Skeletal muscle cell (primary cell): ENCODE measurements at regions not wholly inside any gene's neighbourhood (a gene's known extent, or its start where the extent isn't known, plus 50 kb on each side); places are given as distances from the start of the nearest gene placed in this dataset.

Source experiments
- DNase-seq: peaks from one replicate; pipeline ENCODE4 v3.0.0-alpha.2; 2010; ENCODE audit warnings: low read depth
- H3K4me3 ChIP-seq: 2 replicates; pipeline ENCODE4 v1.5.1; 2011; ENCODE audit warnings: low read depth, mild to moderate bottlenecking, control low read depth, low read length, moderate library complexity

- no peak for DNase-seq
- no peak overlapping the region for H3K4me3 ChIP-seq
Measured at GRCh38 chr5:173531863-173532262, 84.6 kb downstream of the BOD1 start.

GRCh38 chr5:173530547-173530946, 85.9 kb downstream of the BOD1 start:
- no peak for DNase-seq

DNA sequence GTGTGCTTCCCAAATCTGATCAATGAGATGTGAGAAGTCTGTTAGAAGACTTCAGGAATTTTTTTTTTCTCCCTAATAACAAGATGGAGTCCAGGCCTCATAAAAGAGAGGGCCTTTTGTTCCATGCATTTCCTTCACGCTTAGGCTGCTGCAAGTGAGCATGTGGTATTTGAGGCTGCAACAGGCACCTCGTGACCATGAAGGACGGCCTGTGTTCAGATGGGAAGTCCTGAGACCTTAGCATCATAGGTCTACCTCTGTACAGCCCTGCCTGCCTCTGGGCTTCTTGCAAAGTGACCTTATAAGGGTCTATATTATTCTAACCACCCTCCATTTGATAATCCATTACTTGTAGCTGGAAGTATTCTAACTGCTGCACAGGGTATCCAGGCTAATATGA, 86.6 kb downstream of the BOD1 start:
- H3K4me3 ChIP-seq: no peak overlapping the region
- DNase-seq: no peak

More at GRCh38 chr5:173530547-173530946, 85.9 kb downstream of the BOD1 start:
- no peak overlapping the region for H3K4me3 ChIP-seq

- no peak overlapping the region for H3K4me3 ChIP-seq
- DNase-seq: no peak
Measured at GRCh38 chr5:173527671-173528070, 88.8 kb downstream of the BOD1 start.

DNA sequence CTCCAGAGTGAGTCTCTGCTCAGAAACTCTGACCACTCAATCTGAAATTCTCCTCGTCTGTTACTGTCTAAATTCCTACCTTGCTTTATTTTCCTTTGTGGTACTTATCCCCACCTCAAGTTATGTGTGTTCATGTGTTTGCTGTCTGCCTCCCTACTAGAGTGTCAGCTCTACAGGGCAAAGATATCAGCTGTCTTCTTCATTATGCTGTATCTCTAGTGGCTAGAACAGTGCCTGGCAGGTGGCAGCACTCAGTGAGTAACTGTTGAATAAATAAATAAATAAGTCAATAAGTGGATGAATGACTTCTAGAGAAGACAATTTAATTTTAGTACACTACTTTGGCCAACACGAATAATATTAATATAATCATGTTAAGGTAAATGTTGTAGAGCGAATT, 92.3 kb downstream of the BOD1 start:
- no peak for DNase-seq
- no peak overlapping the region for H3K4me3 ChIP-seq

DNA sequence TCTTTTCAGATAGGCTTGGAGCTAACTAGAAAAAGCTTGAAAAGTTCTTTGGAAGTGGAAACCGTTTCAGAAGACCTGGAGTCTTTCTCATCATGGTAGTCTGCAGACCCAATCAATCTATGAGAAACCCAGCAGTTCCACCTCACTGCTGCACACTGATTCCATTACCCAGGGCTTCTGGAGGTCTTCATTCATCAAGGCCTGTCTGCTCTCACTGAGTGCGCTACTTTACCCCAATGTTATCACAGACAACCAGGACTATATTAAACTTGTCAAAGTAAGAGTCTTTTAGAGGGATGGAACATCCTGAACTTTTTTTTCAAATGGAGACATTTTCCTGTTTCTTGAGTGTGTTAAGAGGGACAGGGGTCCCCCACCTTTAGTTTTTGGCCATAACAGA, 93.1 kb downstream of the BOD1 start:
- no peak for DNase-seq
- H3K4me3 ChIP-seq: no peak overlapping the region

DNA sequence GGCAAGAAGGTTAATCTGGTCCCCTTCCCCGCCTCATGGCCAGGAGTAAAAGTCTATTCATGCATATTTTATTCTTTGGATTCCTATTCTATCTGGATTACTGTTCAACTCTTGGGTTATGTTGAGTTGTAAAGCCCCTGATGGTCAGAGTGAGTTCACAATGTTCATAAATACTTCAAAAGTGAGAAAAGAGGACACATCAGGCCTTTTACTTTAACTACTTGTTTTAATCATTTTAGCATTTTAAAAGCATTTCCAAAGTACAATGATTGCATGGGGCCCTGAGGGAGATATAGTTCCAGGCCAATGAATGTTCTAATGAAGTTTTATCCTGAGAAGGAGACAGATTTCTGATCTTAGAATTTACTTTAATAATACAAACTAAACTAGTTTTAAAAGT, 93.9 kb downstream of the BOD1 start:
- H3K4me3 ChIP-seq: no peak overlapping the region
- no peak for DNase-seq

GRCh38 chr5:173518856-173519255, 97.6 kb downstream of the BOD1 start:
- no peak overlapping the region for H3K4me3 ChIP-seq
- DNase-seq: no peak

- H3K4me3 ChIP-seq: no peak overlapping the region
- DNase-seq: no peak
Measured at GRCh38 chr5:173517648-173518047, 98.8 kb downstream of the BOD1 start.

DNA sequence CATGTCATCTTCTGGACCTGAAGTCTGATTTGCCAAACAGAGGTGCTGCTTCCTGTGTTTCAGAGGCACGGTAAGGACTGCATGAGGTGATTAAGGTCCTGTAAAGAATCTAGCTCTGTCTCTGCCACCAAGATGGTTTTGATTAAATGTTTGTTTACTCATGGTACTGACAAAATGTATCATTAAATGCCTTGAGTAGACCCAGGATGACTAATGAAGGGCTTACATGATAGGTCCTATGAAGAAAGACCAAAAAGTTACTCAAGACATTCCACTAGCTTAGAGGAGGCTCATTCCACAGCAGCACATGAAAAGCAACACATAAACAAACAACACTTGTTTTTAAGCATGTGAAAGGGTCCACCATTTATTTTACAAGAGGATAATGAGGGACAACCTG, 100.9 kb downstream of the BOD1 start:
- DNase-seq: peak; percentile 72
- H3K4me3 ChIP-seq: no peak overlapping the region

DNA sequence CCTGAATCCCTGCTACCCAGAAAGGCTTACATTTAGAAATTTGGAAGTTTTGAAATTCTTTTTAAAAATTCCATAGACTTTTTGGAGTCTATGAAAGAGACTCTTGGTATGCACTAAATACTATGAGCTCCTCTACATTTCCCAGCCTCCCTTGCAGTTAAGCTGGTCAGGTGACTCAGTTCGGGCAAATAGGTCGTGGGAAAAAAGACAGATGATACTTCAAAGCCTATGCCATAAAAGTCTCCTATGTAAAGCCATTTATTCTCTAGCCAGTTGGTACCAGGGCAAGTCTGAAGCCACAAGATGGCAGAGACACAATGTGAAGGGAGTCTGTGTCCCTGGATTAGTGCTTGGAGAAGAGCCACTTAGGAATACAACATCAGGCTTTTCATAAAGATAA, 101.8 kb downstream of the BOD1 start:
- no peak for DNase-seq
- no peak overlapping the region for H3K4me3 ChIP-seq

GRCh38 chr5:173513521-173513991, 102.9 kb downstream of the BOD1 start:
- H3K4me3 ChIP-seq: no peak overlapping the region
- DNase-seq: no peak

DNA sequence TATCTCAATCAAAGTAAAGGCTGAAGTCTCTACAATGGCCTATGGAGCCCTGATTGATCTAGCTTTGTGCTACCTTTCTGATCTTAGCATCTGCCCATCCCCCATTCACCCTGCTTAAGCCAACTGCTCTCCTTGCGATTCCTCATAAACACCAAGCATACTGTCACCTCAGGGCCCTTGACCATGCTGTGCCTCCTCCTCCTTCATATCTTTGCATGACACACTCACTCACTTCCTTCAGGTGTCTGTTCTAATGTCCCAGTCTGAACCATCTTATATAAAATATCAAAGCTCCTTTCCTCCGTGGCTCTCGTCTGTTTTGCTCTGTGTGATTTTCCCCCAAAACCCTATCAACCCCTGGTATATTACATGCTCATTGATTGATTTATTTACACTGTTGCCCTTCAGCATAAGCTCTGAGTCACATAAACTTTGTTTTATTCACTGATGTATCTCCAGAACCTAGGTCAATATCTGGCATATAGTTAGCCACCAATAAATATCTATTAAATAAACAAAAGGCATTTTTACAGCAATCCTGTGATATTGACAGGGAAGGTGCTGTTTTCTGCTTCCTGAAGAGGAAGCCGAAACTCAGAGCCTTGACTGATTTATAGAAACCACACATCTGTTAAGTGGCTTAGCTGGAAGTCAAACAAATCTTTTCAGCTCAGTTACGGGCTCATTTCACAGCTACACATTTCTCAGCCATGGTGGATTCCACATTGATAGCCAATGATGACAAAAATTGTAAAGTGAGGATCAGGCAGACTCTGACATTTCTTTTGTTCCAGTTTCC, 103.6 kb downstream of the BOD1 start:
- H3K4me3 ChIP-seq: no peak overlapping the region
- no peak for DNase-seq

- no peak overlapping the region for H3K4me3 ChIP-seq
- no peak for DNase-seq
Measured at GRCh38 chr5:173509060-173509459, 107.4 kb downstream of the BOD1 start.

GRCh38 chr5:173507171-173507570, 109.3 kb downstream of the BOD1 start:
- DNase-seq: no peak
- H3K4me3 ChIP-seq: no peak overlapping the region

- DNase-seq: no peak
- no peak overlapping the region for H3K4me3 ChIP-seq
Measured at GRCh38 chr5:173505634-173506033, 110.8 kb downstream of the BOD1 start.

DNA sequence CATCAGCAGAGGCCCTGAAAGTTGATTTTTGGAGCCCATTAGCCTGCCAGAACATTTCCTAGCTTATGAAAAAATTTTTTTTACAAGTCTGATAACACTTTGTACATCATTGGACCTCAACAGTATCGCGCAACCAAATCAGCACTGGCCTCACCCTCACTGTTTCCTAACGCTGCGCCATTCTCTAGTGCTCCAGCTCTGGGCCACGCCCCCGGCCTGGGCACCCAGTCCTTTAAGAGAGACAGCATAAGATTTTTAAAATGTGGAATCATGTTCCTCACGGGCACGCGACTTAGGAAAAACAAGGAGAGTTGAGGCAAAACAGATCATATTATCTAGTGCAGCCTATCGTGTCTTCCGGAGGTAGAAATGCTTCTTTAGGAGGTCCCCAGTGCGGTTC, 114.5 kb downstream of the BOD1 start:
- DNase-seq: no peak
- H3K4me3 ChIP-seq: no peak overlapping the region

DNA sequence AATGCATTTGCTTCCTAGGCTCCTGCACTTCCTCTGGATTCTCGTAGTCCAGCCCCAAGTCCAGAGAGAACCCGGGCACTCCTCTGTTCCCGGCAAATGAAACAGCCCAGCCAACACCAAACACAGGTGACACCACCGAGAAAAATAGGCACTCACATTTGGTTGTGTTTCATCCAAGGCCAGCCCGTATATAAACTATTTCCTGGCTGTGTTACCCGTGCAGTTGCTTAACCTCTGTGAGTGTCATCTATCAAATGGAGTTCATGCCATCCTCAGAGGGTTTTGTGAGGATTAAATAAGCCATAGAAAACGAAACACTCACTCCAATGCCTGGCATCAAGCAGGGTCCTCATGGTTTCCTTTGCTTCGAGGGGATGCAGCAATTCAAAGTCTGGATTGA, 115.2 kb downstream of the BOD1 start:
- DNase-seq: no peak
- no peak overlapping the region for H3K4me3 ChIP-seq

GRCh38 chr5:173500213-173500560, 116.3 kb downstream of the BOD1 start:
- no peak overlapping the region for H3K4me3 ChIP-seq
- no peak for DNase-seq

GRCh38 chr5:173499471-173500212, 116.8 kb downstream of the BOD1 start:
- no peak overlapping the region for H3K4me3 ChIP-seq
- no peak for DNase-seq
